Lung (tissue), 11 donors: ENCODE measurements at regions not wholly inside any gene's neighbourhood (a gene's known extent, or its start where the extent isn't known, plus 50 kb on each side); places are given as distances from the start of the nearest gene placed in this dataset.
A peak's percentile ranks its signal among the peaks of the same experiment; 100 is the strongest.

Experiments used
- ATAC-seq: fragments of 200-7000 bp; cut with Tn5 transposase; one replicate; pipeline ENCODE4 v1.9.1; 2020; ENCODE audit warnings: moderate number of reproducible peaks; ENCODE audit not compliant: insufficient read depth, low FRiP score
- DNase-seq, 3 donors: peaks; one replicate each; pipeline ENCODE4 v3.0.0-alpha.2; 2013 to 2017
- H3K27ac ChIP-seq, 2 donors: one replicate each; pipeline ENCODE4 v1.5.1; 2013; ENCODE audit warnings: mild to moderate bottlenecking in 2 of 2, moderate library complexity in 2 of 2, control low read depth in 1 of 2, inconsistent platforms in 1 of 2, low read depth in 1 of 2, low read length in 1 of 2
- H3K27me3 ChIP-seq, 3 donors: one replicate each; pipeline ENCODE4 v1.5.1; 2013; ENCODE audit warnings: low read length in 2 of 3; ENCODE audit not compliant: control insufficient read depth in 3 of 3, insufficient read depth in 3 of 3
- H3K36me3 ChIP-seq, 4 donors: one replicate each; pipeline ENCODE4 v1.5.1; 2013; ENCODE audit warnings: low read length in 4 of 4, mild to moderate bottlenecking in 1 of 4, moderate library complexity in 1 of 4; ENCODE audit not compliant: control insufficient read depth in 4 of 4, insufficient read depth in 4 of 4
- H3K4me1 ChIP-seq, 5 donors: one replicate each; pipeline ENCODE4 v1.5.1; 2013; ENCODE audit warnings: low read length in 5 of 5, mild to moderate bottlenecking in 2 of 5, moderate library complexity in 1 of 5; ENCODE audit not compliant: control insufficient read depth in 5 of 5, insufficient read depth in 5 of 5
- H3K4me3 ChIP-seq: one replicate; pipeline ENCODE4 v1.5.1; 2013; ENCODE audit warnings: mild to moderate bottlenecking, control low read depth, moderate library complexity
- H3K9ac ChIP-seq, 2 donors: one replicate each; pipeline ENCODE4 v1.5.1; 2013; ENCODE audit warnings: low read length in 2 of 2, control low read depth in 1 of 2; ENCODE audit not compliant: insufficient read depth in 1 of 2
- H3K9me3 ChIP-seq, 4 donors: one replicate each; pipeline ENCODE4 v1.5.1; 2013; ENCODE audit warnings: low read length in 3 of 4, mild to moderate bottlenecking in 1 of 4, moderate library complexity in 1 of 4; ENCODE audit not compliant: control insufficient read depth in 4 of 4, insufficient read depth in 3 of 4
- CTCF ChIP-seq: IDR thresholded peaks from 2 replicates; pipeline ENCODE4 v1.5.1; 2012; ENCODE audit warnings: mild to moderate bottlenecking; ENCODE audit errors: control extremely low read depth, extremely low read depth
- WGBS, 2 donors: extraction: QIAGEN DNeasy Blood & Tissue Kit; methylation state at CpG; one replicate each; pipeline ENCODE4 v1.1.7; 2013; 5-methylcytosine and 5-hydroxymethylcytosine counted together
- donor health status: control.
- donor health status: control.
- donor health status: Bipolar disorder and iron deficiency.
- donor health status: healthy.
- donor health status: DM: yes; HTN: yes; CAD: no.

DNA sequence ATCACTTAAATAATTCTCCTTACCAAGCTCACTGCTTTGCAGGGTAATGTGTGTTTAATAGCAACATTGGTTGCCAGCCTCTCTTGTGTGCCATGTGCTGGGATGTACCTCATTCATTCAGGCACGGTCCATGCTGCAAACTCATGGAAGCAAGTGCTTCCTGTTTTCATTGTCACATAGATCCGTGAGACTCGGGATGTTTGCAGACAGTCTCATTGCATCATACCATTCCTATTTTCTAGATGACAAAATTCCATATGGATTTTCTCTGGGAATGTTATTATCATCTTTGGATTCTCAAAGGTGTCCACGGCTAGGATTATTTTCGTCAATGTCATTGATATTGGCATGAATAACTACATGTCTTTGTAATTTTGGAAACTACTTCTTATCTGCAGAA lies 60.0 kb upstream of the HDAC4 start:
- TF ChIP-seq CTCF, result no peak
- H3K4me1 ChIP-seq, result peaks cover 0 to 7% (median 0%) of the 10 kb centered on the region in 5 donors
- H3K4me3 ChIP-seq, result no peak overlapping the region
- DNase-seq (no peak), ATAC-seq (no peak)
- no peak overlapping the region for H3K9ac ChIP-seq
- H3K27ac ChIP-seq, result no peak overlapping the region
- WGBS, 2 donors, result 46 to 54% methylated on average over 5 of the region's 5 CpGs
- H3K36me3 ChIP-seq, result no peaks in the 10 kb centered on the region
- no peaks in the 10 kb centered on the region for H3K9me3 ChIP-seq
- H3K27me3 ChIP-seq, result no peaks in the 10 kb centered on the region

GRCh38 chr2:239459606-239460005 lies 58.8 kb upstream of the HDAC4 start:
- DNase-seq, result peak in 1 of 3 donors; percentile 9
- ATAC-seq, result no peak
- Histone ChIP-seq H3K4me3 (no peak overlapping the region), H3K27ac (no peak overlapping the region), H3K9me3 (no peaks in the 10 kb centered on the region), H3K4me1 (peaks cover 0 to 7% (median 0%) of the 10 kb centered on the region in 5 donors), H3K9ac (no peak overlapping the region), H3K27me3 (no peaks in the 10 kb centered on the region), H3K36me3 (no peaks in the 10 kb centered on the region)
- 86 to 91% methylated on average over 10 of the region's 10 CpGs for WGBS, 2 donors
- TF ChIP-seq CTCF, result no peak

DNA sequence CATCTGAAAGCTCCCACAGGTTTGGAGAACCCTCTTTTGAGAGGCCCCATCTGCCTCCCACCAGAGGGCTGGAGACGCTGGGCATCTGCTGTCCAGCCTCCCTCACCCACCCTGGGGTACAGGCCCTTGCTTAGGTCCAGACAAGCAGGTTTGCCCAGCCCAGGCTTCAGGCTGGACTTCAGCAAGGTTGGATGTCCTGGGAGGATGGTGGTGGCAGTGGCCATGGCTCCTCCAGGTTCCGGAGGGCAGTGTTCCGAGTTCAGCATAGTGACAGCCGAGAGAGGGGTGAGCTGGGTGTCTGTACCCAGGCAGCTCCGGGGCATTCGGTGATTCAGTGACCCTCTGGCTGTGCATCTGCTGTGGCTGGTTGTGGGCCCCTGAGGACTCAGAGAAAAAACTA lies 58.2 kb upstream of the HDAC4 start:
- Histone ChIP-seq H3K36me3 (no peaks in the 10 kb centered on the region), H3K27ac (no peak overlapping the region), H3K4me3 (no peak overlapping the region), H3K9ac (no peak overlapping the region), H3K4me1 (peaks cover 0 to 7% (median 0%) of the 10 kb centered on the region in 5 donors), H3K27me3 (no peaks in the 10 kb centered on the region), H3K9me3 (peaks cover 0 to 2% (median 0%) of the 10 kb centered on the region in 4 donors)
- no peak for TF ChIP-seq CTCF
- ATAC-seq (no peak), DNase-seq (no peak)
- WGBS, 2 donors, result 94 to 97% methylated on average over 6 of the region's 6 CpGs

DNA sequence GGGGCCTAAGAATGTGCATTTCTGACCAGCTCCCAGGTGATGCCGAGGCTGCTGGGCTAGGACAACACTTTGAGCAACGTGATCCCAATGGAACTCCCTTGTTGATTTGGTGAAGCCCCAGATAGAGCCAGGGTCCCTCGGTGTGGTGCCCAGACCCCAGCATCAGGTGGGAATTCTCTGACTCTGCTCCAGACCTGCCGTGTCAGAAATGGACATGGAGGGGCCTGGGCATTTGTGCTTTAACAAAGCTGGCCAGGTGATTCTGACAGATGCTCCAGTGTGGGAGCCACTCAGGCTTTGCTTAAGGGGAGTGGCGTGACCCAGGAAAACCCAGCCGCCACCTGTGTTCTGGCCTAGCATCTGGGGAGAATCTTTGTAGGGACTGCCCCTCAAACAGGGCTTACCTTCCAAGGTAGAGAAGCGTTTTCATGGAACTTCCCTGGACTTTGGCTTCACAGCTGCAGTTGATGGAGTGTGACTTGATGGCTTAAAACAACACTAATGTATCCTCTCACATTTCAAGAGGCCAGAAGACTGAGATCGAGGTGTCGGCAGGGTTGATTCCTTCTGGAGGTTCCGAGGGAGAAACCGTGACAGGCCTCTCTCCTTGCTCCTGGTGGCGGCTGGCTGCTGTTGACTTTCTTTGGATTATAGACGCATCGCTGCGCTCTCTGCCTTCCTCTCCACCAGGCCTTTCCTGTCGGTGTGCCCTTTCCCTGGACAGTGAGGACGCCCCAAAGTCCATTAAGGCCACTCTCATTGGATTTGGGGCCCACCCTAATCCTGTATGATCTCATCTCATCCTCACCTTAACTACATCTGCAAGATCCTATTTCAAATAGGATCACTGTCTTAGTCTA lies 57.0 kb upstream of the HDAC4 start:
- no peaks in the 10 kb centered on the region for H3K4me1 ChIP-seq
- ATAC-seq, result no peak
- no peak overlapping the region for H3K9ac ChIP-seq
- 93 to 95% methylated on average over 17 of the region's 17 CpGs for WGBS, 2 donors
- H3K4me3 ChIP-seq, result no peak overlapping the region
- H3K27me3 ChIP-seq, result no peaks in the 10 kb centered on the region
- DNase-seq, result no peak
- H3K36me3 ChIP-seq, result no peaks in the 10 kb centered on the region
- TF ChIP-seq CTCF, result no peak
- H3K27ac ChIP-seq, result no peak overlapping the region
- H3K9me3 ChIP-seq, result peaks cover 0 to 2% (median 0%) of the 10 kb centered on the region in 4 donors
